AG08396 (cell line): ENCODE measurements at regions not wholly inside any gene's neighbourhood (a gene's known extent, or its start where the extent isn't known, plus 50 kb on each side); places are given as distances from the start of the nearest gene placed in this dataset.
"Not testable (repeated sequence)": the region's sequence is repeated elsewhere in the genome, so short reads cannot be mapped to it uniquely, and the experiment has no call there.

Experiments
- DNase-seq: peaks from one replicate; pipeline ENCODE4 v3.0.0; 2012; ENCODE audit warnings: low spot score, mixed read lengths

DNA sequence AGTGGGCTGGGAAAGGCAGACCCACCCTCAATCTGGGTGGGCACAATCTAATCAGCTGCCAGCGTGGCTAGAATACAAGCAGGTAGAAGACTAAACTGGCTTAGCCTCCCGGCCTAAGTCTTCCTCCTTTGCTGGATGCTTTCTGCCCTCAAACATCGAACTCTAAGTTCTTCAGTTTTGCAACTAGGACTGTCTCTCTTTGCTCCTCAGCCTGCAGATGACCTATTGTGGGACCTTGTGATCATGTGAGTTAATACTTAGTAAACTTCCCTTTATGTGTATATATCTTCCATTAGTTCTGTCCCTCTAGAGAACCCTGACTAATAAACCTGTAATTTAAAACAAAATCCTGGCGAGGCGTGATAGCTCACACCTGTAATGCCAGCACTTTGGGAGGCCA lies 51.8 kb upstream of the SLC39A8 start:
- DNase-seq, result not testable (repeated sequence)

DNA sequence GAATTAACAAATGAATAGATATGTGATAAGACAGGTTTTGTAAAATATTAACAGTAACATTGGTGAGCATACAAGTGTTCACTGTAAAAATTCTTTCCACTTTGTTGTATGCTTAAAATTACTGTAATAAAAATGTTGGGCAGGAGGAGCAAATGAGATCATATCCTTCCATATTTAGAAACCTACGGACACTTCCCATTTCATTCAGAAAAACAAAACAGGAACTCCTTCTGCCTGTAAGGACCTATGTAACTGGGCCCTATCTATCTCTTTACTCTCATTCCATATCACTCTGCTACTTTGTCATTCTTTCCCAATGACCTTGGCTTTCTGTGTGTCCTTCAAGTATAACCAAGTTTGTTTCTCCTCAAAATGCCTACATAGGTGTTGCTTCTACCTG lies 53.7 kb upstream of the SLC39A8 start:
- no peak for DNase-seq

GRCh38 chr4:102400898-102401297 lies 55.6 kb upstream of the SLC39A8 start:
- DNase-seq, result no peak

DNA sequence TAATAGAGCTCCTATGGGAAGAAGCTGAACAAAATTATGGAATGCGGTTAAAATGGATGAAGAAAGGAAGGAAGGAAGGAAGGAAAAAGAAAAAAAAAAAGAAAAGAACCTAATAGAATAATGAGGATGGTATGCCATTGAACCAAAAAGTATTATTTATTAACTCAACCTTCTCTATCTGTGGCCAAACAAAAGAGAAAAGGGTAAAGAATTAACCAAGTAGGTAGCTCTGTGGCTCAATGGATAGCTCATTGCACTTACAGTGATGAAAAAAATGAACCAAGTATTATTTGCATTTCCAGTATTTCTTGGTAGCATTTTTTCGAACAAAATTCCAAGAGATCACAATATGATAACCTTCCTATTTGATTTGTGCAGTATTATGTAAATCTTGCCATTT lies 56.9 kb upstream of the SLC39A8 start:
- no peak for DNase-seq

- DNase-seq, result no peak
Observed at GRCh38 chr4:102403116-102403515, 57.8 kb upstream of the SLC39A8 start.

DNA sequence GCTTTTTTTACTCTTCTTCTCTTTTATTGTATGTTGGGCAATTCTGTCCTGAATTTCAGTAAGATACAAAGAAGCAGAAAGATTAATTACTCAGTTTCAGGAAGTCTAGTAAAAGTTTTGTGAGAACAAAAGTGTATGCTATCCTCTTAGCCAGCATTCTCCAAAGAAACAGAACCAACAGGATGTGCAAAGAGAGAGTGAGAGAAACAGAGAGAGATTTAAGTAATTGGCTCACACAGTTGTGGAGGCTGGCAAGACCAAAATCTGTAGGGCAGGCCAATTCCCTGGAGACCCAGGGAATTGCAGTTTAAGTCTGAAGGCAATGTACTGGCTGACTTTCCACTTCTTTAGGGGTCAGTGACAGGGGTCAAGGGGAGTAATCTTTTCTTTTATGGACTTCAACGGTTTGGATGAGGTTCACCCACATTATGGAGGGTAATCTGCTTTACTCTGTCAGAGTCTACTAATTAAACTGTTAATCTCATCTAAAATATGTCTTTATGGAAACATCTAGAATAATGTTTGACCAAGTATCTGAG lies 59.2 kb upstream of the SLC39A8 start:
- no peak for DNase-seq

DNA sequence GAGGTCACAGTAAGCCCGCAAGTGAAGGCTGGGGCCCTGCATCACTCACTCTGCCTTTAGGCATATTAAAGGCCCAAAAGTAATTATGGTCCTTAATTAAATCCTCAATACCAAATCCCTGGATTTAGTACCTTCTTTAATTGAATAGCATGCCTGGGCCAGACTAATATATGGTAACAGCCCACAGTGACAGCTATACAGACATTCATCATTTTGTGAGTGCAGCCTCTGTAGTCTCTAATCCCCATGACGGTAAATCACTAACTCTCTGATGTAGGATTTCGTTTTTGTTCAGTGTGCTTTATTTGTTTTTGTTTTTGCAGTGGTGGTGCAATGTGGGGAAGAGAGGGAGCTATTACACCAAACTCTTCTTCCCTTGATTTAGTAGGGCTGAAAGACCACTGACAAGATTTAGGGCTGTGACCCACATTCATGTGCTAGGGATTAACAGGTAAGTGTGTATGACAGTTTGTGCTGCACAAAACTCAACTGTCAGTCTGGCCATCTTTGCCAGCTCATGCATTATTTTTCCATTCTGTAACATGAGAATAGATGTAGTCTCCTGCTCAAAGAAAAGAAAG lies 60.6 kb upstream of the SLC39A8 start:
- DNase-seq, result no peak

DNA sequence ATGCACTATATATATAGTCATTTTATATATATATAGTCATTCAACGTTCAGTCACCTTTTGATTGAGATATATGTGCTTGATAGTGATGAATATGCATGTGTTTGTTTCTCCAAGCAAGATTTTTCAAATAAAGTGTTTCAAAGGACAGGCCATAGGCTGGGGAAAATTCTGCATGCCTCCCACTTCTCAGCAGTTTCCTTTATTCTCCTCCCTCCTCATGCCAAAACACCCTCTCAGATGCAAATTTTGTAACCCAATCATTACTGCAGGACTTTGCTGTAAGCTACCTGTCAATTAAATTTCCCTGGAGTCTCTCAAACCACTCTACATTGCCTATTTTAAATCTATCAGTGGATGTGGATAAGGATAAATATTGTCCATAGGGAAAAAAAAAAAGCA lies 65.6 kb upstream of the SLC39A8 start:
- DNase-seq, result not testable (repeated sequence)

DNA sequence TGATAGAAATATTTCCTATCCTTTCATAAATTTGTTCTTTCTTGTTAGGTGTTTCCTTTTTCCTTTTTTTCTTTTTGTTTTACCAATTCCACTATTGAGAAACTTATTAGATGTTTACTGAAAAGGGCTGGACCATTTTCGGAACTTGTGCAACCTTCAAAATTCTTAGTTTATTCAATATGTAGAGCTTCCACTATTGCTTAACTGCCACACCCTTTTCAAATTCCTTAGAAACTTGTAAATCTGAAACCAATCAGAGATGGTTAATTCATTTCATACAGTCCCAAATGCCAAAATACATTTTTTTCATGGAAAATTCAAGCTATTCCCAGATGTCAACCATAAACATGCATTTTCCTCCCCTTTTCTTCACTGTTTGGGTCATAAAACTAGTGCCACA lies 66.1 kb upstream of the SLC39A8 start:
- DNase-seq, result no peak

DNA sequence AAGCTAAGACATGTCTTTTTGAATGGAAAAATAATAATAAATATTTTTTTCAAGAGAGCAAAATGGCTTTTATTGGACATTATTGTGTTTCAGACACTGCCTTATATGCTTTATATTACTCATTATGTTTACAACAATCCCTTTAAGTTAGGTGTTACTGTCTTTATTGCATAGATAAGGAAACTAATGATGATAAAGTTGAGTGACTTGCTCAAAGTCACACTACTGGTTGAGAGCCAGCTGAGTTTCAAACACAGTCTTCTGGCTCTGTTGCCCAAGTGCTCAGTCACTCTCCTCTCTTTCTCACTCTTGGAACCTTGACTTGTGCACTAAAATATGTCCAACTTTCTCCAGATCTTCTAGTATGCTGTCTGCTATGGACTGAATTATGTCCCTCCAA lies 71.5 kb upstream of the SLC39A8 start:
- DNase-seq, result no peak

- no peak for DNase-seq
Observed at GRCh38 chr4:102420563-102421398, 75.5 kb upstream of the SLC39A8 start.

DNA sequence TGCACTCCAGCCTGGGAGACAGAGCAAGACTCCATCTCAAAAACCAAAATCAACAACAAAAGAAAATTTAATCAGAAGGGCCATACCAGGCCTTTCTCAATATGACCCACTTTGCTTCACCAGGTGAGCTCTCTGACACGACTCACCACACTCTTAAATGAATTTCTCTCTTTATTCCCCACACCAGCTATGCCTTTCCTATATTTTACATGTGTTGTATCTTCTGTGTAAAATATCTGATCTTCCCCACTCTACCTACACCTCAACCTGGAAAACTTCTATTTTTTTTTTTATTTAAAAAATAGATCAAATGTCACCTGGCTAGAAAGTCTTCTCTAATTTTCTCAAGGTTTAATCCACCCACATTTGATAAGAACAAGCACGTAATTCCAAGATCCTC lies 77.6 kb upstream of the SLC39A8 start:
- DNase-seq, result no peak

- no peak for DNase-seq
Observed at GRCh38 chr4:102423375-102423774, 77.8 kb upstream of the NFKB1 start.

- no peak for DNase-seq
Observed at GRCh38 chr4:102427371-102427998, 73.7 kb upstream of the NFKB1 start.

DNA sequence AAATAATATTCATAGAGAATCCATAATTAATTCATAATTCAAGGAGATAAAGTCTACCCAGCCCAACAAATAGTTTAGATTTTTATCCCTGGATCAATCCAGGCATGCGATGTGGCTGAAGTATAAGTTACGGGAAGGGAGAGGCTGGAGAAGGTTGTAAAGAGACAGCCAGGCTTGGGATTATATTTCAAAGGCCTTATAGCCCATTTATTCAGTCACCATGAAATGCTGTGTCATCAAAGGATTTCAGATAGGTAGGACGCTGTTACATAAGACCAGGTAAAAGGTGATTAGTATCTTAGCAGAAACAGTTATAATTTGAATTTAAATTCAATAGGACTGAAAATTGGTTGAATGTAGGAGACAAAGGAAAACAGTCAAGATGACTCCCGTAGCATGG lies 73.0 kb upstream of the NFKB1 start:
- no peak for DNase-seq

DNA sequence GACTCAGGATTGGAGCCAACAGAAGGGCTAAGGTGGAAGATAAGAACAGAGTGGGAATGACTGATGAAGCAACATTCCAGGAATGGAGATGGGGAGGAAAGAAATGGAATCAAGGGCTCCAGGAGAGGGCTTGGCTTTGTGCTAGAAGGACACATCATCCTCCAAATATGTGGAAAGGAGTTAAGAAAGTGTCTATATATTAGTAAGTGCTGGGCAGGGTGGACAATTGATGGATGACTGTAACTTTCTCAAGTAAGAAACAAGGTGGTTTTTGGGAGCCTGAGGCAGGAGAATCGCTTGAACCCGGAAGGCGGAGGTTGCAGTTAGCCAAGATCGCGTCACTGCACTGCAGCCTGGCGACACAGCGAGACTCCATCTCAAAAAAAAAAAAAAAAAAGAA lies 71.6 kb upstream of the NFKB1 start:
- DNase-seq, result peak; percentile 27

GRCh38 chr4:102430461-102430910 lies 70.7 kb upstream of the NFKB1 start:
- DNase-seq, result no peak

DNA sequence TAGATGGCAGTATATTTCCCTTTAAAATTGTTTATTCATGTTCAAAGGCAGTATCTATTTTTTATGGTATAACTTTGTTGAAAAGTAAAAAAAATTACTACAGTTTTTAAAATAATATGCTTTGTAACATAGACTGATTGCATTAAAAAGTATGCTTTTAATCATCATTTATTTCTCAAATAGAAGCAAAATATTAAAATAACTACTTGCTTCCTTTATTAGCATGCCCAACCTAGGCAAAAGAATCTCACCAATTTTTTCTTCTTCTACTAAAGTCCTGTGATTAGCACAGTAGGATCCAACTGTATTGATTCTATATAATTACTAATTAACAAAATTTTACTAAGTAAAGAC lies 69.6 kb upstream of the NFKB1 start:
- no peak for DNase-seq

DNA sequence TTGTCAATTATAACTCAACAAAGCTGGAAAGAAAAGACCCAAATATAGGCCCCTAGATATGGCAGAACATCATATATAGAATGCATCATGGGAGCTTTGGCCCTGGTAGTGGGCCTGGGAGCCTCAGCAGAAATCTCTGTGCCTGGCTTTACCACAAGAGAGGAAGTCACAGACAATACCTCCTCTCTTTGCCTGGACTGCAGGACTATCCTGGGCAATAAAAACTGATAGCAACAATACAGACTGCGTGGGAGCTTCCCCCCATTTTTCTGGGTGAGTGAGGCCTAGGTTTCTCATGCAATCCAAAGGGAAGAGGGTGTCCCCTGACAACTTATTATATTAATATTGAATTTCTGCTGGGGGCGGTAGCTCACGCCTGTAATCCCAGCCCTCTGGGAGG lies 64.0 kb upstream of the NFKB1 start:
- no peak for DNase-seq

DNA sequence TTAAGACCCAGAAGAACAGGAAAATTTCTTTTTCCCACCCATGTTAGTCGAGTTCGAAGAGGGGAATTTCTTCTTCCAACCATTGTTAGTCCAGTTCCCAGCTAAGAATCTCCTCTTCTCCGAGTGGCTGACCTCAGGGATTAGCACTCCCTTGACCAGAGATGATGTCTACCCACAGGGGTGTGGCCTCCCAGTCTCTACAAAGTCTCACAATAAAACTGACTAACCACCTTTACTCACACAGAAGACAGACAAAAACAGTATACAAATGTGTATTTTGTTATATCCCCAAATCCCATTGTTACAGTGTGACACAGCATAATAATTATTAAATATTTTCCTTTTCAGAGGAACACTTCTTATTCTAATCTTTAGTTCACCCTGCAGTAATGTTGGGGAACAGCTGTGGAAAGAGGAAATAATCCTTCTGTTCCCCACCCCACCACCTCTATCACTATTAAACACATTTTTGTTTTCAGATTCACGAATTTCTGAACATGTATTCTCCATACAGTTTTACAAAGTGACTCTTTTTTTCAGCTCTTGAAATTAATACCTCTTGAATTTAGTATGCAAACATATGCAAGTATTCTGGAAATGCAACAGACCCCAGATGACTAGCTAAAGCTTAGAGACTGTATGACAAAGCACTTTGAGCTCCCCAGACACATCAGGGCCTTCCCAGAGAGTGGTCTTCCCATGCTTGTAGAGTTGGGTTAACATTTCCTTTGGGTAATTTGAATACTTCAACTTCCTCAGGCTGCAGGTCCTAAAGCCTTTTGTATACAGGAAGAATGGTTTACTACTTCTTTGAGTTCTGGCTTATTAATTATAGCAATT lies 62.5 kb upstream of the NFKB1 start:
- DNase-seq, result no peak

DNA sequence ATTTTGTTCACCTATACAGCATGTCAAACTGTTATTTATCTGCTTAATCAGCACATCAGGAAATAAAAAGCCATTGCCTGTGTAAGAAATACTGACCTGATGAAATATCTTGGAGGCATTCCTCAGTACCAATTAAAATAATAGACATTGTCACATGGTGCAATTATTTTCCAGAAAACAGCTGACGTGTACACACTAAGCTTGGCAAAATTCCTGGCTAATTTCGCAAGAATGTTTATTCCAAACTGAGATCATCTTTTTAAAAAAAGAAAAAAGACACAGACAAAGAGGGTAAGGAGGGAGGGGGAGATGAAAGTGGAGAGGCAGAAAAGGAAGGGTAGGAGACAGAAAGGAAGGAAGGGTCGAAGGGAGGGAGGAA lies 61.9 kb upstream of the NFKB1 start:
- peak; percentile 49 for DNase-seq

- peak; percentile 53 for DNase-seq
Observed at GRCh38 chr4:102439812-102440211, 61.3 kb upstream of the NFKB1 start.
